RPMI8226 (cell line): ENCODE measurements at regions not wholly inside any gene's neighbourhood (a gene's known extent, or its start where the extent isn't known, plus 50 kb on each side); places are given as distances from the start of the nearest gene placed in this dataset.
"Not testable (repeated sequence)": the region's sequence is repeated elsewhere in the genome, so short reads cannot be mapped to it uniquely, and the experiment has no call there.

Source experiments
- DNase-seq: peaks from one replicate; pipeline ENCODE4 v3.0.0-alpha.2; 2015

- DNase-seq, result peak; percentile 42
These were observed 142.6 kb downstream of the CDH26 start for GRCh38 chr20:60100780-60101179.

DNA sequence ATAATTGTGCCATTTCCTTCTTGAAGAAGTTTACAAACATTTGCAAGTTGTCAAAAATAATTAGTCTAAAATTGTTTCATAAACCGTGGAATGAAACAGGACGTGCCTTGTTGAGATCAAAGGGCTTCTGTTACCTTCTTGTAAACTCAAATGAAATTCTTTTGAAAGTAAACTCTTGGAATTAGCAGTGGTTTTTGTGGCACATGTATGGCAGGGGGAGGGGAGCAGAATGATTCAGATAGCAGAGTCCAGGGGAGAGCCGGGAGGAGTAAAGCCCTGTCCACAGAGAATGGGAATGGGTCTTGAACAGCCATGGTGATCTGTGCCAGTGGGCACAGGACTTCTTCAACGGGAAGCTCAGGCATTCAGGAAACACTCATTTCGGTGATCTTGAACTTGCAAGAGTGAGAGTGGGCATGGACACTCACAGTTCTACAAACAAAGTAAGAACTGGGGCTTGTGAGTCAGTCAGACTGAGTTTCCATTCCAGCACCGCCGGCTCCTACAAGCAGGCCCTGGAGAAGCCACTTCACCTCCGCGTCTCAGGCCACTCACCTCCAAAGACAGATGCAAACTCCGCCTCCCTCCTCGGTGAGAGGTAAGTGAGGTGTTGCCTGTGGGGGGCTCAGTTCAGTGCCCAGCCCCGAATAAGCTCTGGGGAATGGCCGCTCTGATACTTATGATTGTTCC, 143.1 kb downstream of the CDH26 start:
- DNase-seq, result no peak

GRCh38 chr20:60101891-60102281, 143.7 kb downstream of the CDH26 start:
- DNase-seq, result peak; percentile 58

DNA sequence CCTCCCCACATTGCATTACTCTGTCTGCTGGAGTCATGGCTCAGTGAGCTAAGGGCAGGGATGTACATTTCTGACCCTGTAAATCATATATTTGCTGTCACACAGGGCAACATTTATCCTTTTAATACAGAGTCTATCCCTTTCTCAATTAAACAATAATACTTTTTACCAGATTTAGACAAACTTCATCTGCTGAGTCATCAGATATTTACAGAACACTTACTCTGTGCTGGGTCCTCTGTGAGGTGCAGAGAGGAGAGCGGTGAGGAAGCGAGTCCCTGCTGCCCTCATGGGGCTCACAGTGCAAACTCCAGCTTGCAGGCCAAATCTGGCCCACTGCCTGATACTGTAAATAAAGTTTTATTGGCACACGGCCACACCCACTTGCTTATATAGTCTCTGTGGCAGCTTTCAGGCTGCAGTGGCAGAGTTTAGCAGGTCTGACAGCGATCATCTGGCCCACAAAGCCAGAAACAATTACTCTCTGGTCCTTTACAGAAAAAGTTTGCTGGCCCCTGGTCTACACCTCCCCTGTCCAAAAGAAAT, 144.5 kb downstream of the CDH26 start:
- peak; percentile 63 for DNase-seq

GRCh38 chr20:60104993-60105803, 147.0 kb downstream of the CDH26 start:
- DNase-seq, result no peak

- DNase-seq, result not testable (repeated sequence)
These were observed 148.0 kb downstream of the CDH26 start for GRCh38 chr20:60106186-60106585.

- DNase-seq, result no peak
These were observed 149.6 kb downstream of the CDH26 start for GRCh38 chr20:60107621-60108390.

- no peak for DNase-seq
These were observed 150.2 kb downstream of the CDH26 start for GRCh38 chr20:60108397-60108796.

DNA sequence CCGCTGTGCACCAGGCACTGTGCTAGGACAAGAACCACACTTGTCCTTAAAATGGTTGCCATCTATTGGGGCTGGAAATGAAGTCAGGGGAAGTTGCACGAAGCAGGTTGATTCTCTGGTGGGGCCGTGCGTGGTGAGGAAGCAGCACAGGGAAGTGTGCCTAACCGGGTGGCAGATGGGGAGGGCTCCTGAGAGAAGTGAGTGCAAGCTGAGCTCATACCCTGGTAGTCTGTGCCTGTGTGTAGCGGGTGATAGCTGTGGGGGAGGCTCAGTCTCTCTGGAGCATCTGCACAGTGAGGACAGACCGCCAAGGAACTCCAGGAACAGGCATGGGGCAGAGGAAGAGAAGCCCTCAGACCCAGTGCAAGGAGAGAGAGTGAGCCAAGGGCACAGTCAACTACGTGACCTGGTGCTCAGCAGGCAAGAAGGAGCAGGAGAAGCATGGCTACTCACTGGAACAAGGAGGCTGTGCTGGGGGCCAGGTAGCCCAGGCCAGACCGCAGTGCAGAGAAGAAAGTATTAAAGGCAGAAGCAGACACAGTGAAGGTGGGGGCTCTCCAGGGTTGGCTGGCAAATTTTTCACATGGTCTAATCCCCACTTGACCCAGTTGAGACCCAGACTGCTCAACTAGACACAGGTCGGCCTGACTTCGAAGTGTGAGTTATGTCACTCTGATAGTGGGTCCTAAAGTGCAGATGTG, 155.0 kb downstream of the CDH26 start:
- DNase-seq, result no peak

GRCh38 chr20:60113771-60114170, 155.5 kb downstream of the CDH26 start:
- DNase-seq, result no peak

- DNase-seq, result no peak
These were observed 157.2 kb downstream of the CDH26 start for GRCh38 chr20:60115451-60115850.

DNA sequence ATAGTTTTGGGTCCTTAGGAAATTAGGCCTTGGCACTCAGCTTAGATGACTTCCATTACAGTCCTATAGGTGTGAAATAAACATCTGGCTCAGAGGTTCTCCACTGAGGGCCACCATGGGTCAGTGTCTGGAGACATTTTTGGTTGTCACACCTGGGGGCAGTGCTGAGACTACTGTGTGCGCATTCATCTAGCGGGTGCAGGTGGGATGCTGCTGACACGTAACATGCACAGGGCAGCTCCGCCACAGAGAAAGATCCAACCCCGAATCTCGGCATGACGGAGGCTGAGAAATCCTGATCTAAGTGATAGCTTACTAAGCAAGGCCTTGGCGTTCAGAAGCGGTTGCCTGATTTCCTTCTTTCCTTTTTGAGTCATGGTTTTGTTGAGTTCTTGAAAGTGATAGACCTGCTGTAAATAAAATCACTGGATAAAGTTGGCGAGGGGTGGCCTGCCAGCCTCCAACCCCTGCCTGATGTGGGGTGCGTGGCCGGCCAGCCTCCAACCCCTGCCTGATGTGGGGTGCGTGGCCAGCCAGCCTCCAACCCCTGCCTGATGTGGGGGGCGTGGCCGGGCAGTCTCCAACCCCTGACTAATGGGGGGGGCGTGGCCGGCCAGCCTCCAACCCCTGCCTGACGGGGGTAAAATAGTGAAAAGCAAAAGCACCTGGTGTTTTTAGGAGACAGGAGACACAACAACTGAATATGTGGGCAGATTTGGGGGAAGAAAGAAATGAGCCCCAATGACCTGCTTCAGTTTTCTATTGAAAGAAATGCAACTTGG, 158.1 kb downstream of the CDH26 start:
- peak; percentile 63 for DNase-seq

DNA sequence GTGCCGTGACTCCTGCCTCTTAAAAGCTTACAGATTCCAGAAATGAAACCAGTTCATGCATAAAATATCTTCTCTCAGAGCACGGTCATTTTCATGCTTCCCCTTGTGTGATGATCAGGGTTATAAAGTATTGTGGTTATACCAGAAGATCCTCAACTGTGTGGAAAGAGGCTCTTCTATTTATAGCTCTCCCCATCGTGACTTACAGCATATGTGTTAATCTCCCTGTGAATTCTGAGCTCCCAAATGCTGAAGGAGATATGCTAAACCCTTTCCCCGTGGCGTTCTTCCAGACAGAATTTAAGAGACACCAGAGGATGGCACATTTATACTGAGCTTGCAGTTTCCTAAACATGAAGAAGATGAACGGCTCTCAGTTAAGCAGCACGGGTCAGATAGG, 158.8 kb downstream of the CDH26 start:
- no peak for DNase-seq

- DNase-seq, result no peak
These were observed 163.7 kb downstream of the CDH26 start for GRCh38 chr20:60121903-60122302.

DNA sequence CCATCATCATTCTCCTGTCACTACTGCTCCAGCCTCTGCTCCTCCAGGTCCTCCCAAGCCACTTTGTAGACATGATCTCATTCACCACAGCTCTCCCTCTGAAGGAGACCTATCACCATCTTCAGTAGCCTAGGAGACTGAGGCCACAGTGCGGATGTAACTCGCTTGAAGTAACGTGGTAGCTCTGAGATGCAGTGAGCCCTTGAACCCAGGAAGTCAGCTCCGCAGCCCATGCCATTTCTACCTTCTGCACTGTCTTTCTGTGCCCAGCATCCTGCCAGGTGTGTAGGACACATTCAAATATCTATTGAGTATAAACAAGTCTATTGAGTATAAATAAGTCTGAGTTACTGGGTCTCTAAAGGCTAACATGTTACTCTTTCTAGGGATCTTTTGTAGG, 164.4 kb downstream of the CDH26 start:
- DNase-seq, result no peak

GRCh38 chr20:60123096-60123495, 164.9 kb downstream of the CDH26 start:
- DNase-seq, result no peak

DNA sequence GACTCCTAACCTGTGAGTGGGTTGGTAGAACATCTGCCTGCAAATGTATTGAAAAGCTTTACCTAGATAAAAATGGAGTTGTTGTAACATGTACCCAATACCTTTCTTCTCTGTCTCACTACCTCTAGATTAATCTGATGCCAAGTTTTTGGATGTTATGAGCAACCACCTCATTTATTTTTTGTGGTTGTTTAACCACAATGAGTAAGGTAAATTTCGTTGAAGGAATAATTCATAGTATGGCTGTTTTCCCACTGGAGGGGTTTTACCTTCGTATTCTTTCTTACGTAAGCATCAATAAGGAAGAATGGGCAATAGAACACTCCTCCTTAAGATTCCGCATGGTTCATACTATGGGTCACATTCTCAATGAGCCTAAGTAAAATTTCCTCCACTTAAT, 165.4 kb downstream of the CDH26 start:
- DNase-seq, result no peak

GRCh38 chr20:60124776-60125381, 166.7 kb downstream of the CDH26 start:
- no peak for DNase-seq

- peak; percentile 26 for DNase-seq
These were observed 167.3 kb downstream of the CDH26 start for GRCh38 chr20:60125513-60125912.

DNA sequence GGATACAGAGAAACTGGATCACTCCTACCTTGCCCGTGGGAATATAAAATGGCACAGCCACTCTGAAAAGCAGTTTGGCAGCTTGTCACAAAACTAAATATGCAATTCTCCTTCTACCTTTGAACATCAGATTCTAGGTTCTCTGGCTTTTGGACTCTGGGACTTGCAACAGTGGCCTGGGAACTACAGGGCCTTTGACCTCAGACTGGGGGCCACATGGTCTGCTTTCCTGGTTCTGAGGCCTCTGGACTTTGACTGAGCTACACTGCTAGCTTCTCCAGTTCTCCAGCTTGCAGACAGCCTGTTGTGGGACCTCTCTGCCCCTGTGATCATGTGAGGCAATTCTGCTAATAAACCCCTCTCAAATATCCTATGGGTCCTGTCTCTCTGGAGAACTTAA, 168.8 kb downstream of the CDH26 start:
- no peak for DNase-seq

GRCh38 chr20:60131375-60131774, 173.2 kb downstream of the CDH26 start:
- DNase-seq, result no peak
